ENCODE measurements at regions not wholly inside any gene's neighbourhood (a gene's known extent, or its start where the extent isn't known, plus 50 kb on each side); places are given as distances from the start of the nearest gene placed in this dataset.

GRCh38 chr1:115183158-115183557, 93.9 kb upstream of the TSPAN2 start:
- TF ChIP-seq, protein P1, sequence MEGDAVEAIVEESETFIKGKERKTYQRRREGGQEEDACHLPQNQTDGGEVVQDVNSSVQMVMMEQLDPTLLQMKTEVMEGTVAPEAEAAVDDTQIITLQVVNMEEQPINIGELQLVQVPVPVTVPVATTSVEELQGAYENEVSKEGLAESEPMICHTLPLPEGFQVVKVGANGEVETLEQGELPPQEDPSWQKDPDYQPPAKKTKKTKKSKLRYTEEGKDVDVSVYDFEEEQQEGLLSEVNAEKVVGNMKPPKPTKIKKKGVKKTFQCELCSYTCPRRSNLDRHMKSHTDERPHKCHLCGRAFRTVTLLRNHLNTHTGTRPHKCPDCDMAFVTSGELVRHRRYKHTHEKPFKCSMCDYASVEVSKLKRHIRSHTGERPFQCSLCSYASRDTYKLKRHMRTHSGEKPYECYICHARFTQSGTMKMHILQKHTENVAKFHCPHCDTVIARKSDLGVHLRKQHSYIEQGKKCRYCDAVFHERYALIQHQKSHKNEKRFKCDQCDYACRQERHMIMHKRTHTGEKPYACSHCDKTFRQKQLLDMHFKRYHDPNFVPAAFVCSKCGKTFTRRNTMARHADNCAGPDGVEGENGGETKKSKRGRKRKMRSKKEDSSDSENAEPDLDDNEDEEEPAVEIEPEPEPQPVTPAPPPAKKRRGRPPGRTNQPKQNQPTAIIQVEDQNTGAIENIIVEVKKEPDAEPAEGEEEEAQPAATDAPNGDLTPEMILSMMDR (IDR thresholded peaks at IDR 0.05) = peak; percentile 33
- TF ChIP-seq EZH2phosphoT487 (IDR thresholded peaks at IDR 0.05) (no peak), EZH2 (IDR thresholded peaks at IDR 0.05) (no peak)

Measured in neural progenitor cell (in vitro differentiated cells).